H1 (cell line): ENCODE measurements at regions not wholly inside any gene's neighbourhood (a gene's known extent, or its start where the extent isn't known, plus 50 kb on each side); places are given as distances from the start of the nearest gene placed in this dataset.

Experiments
- CEBPB ChIP-seq: IDR thresholded peaks from 2 replicates; pipeline ENCODE4 v1.6.1; 2012; ENCODE audit warnings: low read depth, low read length
- CTCF ChIP-seq, 3 experiments: IDR thresholded peaks; 1 replicate in 2 of 3; 2 replicates in 1 of 3; pipeline versions ENCODE4 v1.5.1 to v1.6.1; 2011; ENCODE audit warnings: low read length in 3 of 3, mild to moderate bottlenecking in 3 of 3, inconsistent platforms in 2 of 3, low read depth in 1 of 3, moderate library complexity in 1 of 3; ENCODE audit not compliant: insufficient read depth in 1 of 3; ENCODE audit errors: control extremely low read depth in 1 of 3
- EZH2 ChIP-seq: fragments of 200-600 bp; sonication (generic); IDR thresholded peaks from 2 replicates; pipeline ENCODE4 v1.7.1; 2012; ENCODE audit warnings: low read depth, mild to moderate bottlenecking, moderate library complexity, low read length, inconsistent platforms; ENCODE audit not compliant: severe bottlenecking
- FOSL1 ChIP-seq: IDR thresholded peaks from 2 replicates; pipeline ENCODE4 v1.6.1; 2011; ENCODE audit warnings: mild to moderate bottlenecking, low read depth, low read length, moderate library complexity; ENCODE audit not compliant: insufficient read depth
- GABPA ChIP-seq: IDR thresholded peaks from 2 replicates; pipeline ENCODE4 v1.6.1; 2011; ENCODE audit warnings: mild to moderate bottlenecking, low read length, moderate library complexity, borderline replicate concordance; ENCODE audit not compliant: insufficient read depth
- HDAC6 ChIP-seq: IDR thresholded peaks from one replicate; pipeline ENCODE4 v1.7.1; 2012; ENCODE audit warnings: low read depth, mild to moderate bottlenecking, inconsistent platforms, low read length, moderate library complexity
- PHF8 ChIP-seq: fragments of 200-600 bp; sonication (generic); conservative IDR thresholded peaks from 2 replicates; pipeline ENCODE4 v1.7.1; 2012; ENCODE audit warnings: low read depth, mild to moderate bottlenecking, inconsistent platforms, low read length, moderate library complexity
- POLR2AphosphoS5 ChIP-seq: IDR thresholded peaks from 2 replicates; pipeline ENCODE4 v1.6.1; 2011; ENCODE audit warnings: low read depth, low read length
- RFX5 ChIP-seq: IDR thresholded peaks from 2 replicates; pipeline ENCODE4 v1.6.1; 2011; ENCODE audit warnings: low read depth, low read length, improper control_type of control experiment, borderline replicate concordance
- SUZ12 ChIP-seq: fragments of 200-600 bp; sonication (generic); IDR thresholded peaks from 2 replicates; pipeline ENCODE4 v1.6.1; 2012; ENCODE audit warnings: mild to moderate bottlenecking, inconsistent platforms, low read length, moderate library complexity, mixed read lengths
- TAF1 ChIP-seq: IDR thresholded peaks from 2 replicates; pipeline ENCODE4 v1.6.1; 2011; ENCODE audit warnings: mild to moderate bottlenecking, low read depth, low read length
- YY1 ChIP-seq: IDR thresholded peaks from 2 replicates; pipeline ENCODE4 v1.6.1; 2011; ENCODE audit warnings: low read depth, mild to moderate bottlenecking, low read length

GRCh38 chr10:128660726-128661125 is 534.5 kb upstream of the MKI67 start:
- no peak for TF ChIP-seq CTCF (IDR thresholded peaks at IDR 0.05; ENCODE audit: control extremely low read depth in 1 of 3, insufficient read depth in 1 of 3, low read depth in 1 of 3, low read length in 3 of 3)
- TF ChIP-seq SUZ12 = no peak
- no peak for TF ChIP-seq POLR2AphosphoS5
- TF ChIP-seq GABPA = no peak
- no peak for TF ChIP-seq TAF1
- no peak for TF ChIP-seq EZH2
- no peak for TF ChIP-seq RFX5
- no peak for TF ChIP-seq CEBPB
- no peak for TF ChIP-seq FOSL1
- no peak for TF ChIP-seq PHF8
- TF ChIP-seq YY1 = no peak
- no peak for TF ChIP-seq HDAC6
